Lower lobe of right lung (tissue), 2 donors: ENCODE measurements at regions not wholly inside any gene's neighbourhood (a gene's known extent, or its start where the extent isn't known, plus 50 kb on each side); places are given as distances from the start of the nearest gene placed in this dataset.
"Not testable (repeated sequence)": the region's sequence is repeated elsewhere in the genome, so short reads cannot be mapped to it uniquely, and the experiment has no call there.

ENCODE experiments used
- ATAC-seq, 2 donors: fragments of 200-7000 bp; cut with Tn5 transposase; one replicate each; pipeline ENCODE4 v1.9.1; 2020 to 2022; ENCODE audit warnings: mild to moderate bottlenecking in 2 of 2, moderate library complexity in 2 of 2
- DNase-seq: peaks from one replicate; pipeline ENCODE4 v3.0.0-alpha.2; 2020
- H3K27ac ChIP-seq: fragments of 200-600 bp; one replicate; pipeline ENCODE4 v1.8.0; 2022
- H3K27me3 ChIP-seq: fragments of 200-600 bp; one replicate; pipeline ENCODE4 v1.8.0; 2022; ENCODE audit warnings: low read depth
- H3K36me3 ChIP-seq: fragments of 200-600 bp; one replicate; pipeline ENCODE4 v1.8.0; 2022; ENCODE audit warnings: mild to moderate bottlenecking
- H3K4me1 ChIP-seq: fragments of 200-600 bp; one replicate; pipeline ENCODE4 v1.8.0; 2022
- H3K4me3 ChIP-seq: fragments of 200-600 bp; one replicate; pipeline ENCODE4 v1.8.0; 2022; ENCODE audit warnings: mild to moderate bottlenecking
- H3K9me3 ChIP-seq: fragments of 200-600 bp; one replicate; pipeline ENCODE4 v1.8.0; 2022
- intact Hi-C: fragments of 100-400 bp; cut with DNase I; formaldehyde crosslinking; loops from one replicate; pipeline ENCODE4 v1.11.0; 2022
- TF ChIP-seq, protein P1 (sequence below): fragments of 200-600 bp; IDR thresholded peaks from one replicate; pipeline ENCODE4 v1.8.0; 2022; ENCODE audit warnings: antibody characterized with exemption, mild to moderate bottlenecking
- donor health status: DM: no; HTN: yes; CAD: no; lungs with severe emphysema.

- intact Hi-C loops: no loop called here
Measured at GRCh38 chr6:19928461-19928860, 91.3 kb downstream of the ID4 start.

GRCh38 chr6:19929312-19929711 lies 92.1 kb downstream of the ID4 start:
- Histone ChIP-seq H3K27me3 (no peaks in the 10 kb centered on the region), H3K27ac (no peak overlapping the region), H3K4me3 (no peak overlapping the region), H3K36me3 (no peaks in the 10 kb centered on the region), H3K4me1 (no peaks in the 10 kb centered on the region), H3K9me3 (no peaks in the 10 kb centered on the region)
- no peak for DNase-seq
- intact Hi-C loops: no loop called here
- ATAC-seq: no peak
- TF ChIP-seq, protein P1, sequence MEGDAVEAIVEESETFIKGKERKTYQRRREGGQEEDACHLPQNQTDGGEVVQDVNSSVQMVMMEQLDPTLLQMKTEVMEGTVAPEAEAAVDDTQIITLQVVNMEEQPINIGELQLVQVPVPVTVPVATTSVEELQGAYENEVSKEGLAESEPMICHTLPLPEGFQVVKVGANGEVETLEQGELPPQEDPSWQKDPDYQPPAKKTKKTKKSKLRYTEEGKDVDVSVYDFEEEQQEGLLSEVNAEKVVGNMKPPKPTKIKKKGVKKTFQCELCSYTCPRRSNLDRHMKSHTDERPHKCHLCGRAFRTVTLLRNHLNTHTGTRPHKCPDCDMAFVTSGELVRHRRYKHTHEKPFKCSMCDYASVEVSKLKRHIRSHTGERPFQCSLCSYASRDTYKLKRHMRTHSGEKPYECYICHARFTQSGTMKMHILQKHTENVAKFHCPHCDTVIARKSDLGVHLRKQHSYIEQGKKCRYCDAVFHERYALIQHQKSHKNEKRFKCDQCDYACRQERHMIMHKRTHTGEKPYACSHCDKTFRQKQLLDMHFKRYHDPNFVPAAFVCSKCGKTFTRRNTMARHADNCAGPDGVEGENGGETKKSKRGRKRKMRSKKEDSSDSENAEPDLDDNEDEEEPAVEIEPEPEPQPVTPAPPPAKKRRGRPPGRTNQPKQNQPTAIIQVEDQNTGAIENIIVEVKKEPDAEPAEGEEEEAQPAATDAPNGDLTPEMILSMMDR: no peak

More at GRCh38 chr6:19928461-19928860, 91.3 kb downstream of the ID4 start:
- Histone ChIP-seq H3K27ac (no peak overlapping the region), H3K4me1 (no peaks in the 10 kb centered on the region), H3K36me3 (no peaks in the 10 kb centered on the region), H3K9me3 (no peaks in the 10 kb centered on the region), H3K27me3 (no peaks in the 10 kb centered on the region), H3K4me3 (no peak overlapping the region)
- DNase-seq: no peak
- ATAC-seq: no peak
- TF ChIP-seq, protein P1: no peak

- ATAC-seq (no peak), DNase-seq (no peak)
- Histone ChIP-seq H3K4me1 (no peaks in the 10 kb centered on the region), H3K9me3 (no peaks in the 10 kb centered on the region), H3K27me3 (no peaks in the 10 kb centered on the region), H3K4me3 (no peak overlapping the region), H3K36me3 (no peaks in the 10 kb centered on the region), H3K27ac (no peak overlapping the region)
- intact Hi-C loops: no loop called here
- TF ChIP-seq, protein P1: no peak
Measured at GRCh38 chr6:19934996-19935591, 97.9 kb downstream of the ID4 start.

GRCh38 chr6:19939321-19939720 lies 102.2 kb downstream of the ID4 start:
- H3K9me3 ChIP-seq, H3K4me1 ChIP-seq, ATAC-seq, H3K27me3 ChIP-seq, H3K4me3 ChIP-seq, H3K36me3 ChIP-seq, DNase-seq, H3K27ac ChIP-seq, intact Hi-C loops: not testable (repeated sequence)

DNA sequence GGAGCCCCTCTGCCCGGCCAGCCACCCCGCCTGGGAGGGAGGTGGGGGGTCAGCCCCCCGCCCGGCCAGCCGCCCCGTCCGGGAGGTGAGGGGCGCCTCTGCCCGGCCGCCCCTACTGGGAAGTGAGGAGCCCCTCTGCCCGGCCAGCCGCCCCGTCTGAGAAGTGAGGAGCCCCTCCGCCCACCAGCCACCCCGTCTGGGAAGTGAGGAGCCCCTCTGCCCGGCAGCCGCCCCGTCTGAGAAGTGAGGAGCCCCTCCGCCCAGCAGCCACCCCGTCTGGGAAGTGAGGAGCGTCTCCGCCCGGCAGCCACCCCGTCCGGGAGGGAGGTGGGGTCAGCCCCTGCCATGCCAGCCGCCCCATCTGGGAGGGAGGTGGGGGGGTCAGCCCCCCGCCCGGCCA lies 102.8 kb downstream of the ID4 start:
- H3K4me1 ChIP-seq, H3K4me3 ChIP-seq, DNase-seq, H3K27ac ChIP-seq, ATAC-seq, H3K36me3 ChIP-seq, H3K27me3 ChIP-seq, intact Hi-C loops, H3K9me3 ChIP-seq: not testable (repeated sequence)

- Histone ChIP-seq H3K4me1 (no peaks in the 10 kb centered on the region), H3K27me3 (no peaks in the 10 kb centered on the region), H3K36me3 (no peaks in the 10 kb centered on the region), H3K4me3 (no peak overlapping the region), H3K27ac (no peak overlapping the region), H3K9me3 (no peaks in the 10 kb centered on the region)
- DNase-seq (no peak), ATAC-seq (no peak)
- TF ChIP-seq, protein P1: no peak
- intact Hi-C loops: no loop called here
Measured at GRCh38 chr6:19943042-19943441, 105.9 kb downstream of the ID4 start.
